ENCODE measurements at regions not wholly inside any gene's neighbourhood (a gene's known extent, or its start where the extent isn't known, plus 50 kb on each side); places are given as distances from the start of the nearest gene placed in this dataset.

GRCh38 chr18:28837100-28837499 is 660.2 kb upstream of the CDH2 start:
- Histone ChIP-seq H3K27me3 (ENCODE audit: insufficient read depth, poor library complexity, severe bottlenecking) (no peaks in the 10 kb centered on the region), H3K27ac (replicated peaks) (no peak overlapping the region), H3K4me3 (replicated peaks; ENCODE audit: insufficient read depth, low read length) (no peak overlapping the region)
- no peak for DNase-seq (ENCODE audit: low read depth in 1 of 2, low spot score in 1 of 2)
- TF ChIP-seq POLR2AphosphoS5 (IDR thresholded peaks at IDR 0.05; ENCODE audit: low read depth), result no peak
- TF ChIP-seq CTCF (IDR thresholded peaks at IDR 0.05; ENCODE audit: insufficient read depth, low read length), result no peak
- TF ChIP-seq SPI1 (IDR thresholded peaks at IDR 0.05; ENCODE audit: borderline replicate concordance, low read depth), result no peak
- no peak for TF ChIP-seq GABPA (IDR thresholded peaks at IDR 0.05; ENCODE audit: low read depth)
- TF ChIP-seq REST (IDR thresholded peaks at IDR 0.05; ENCODE audit: insufficient replicate concordance, low read depth), result no peak

DNA sequence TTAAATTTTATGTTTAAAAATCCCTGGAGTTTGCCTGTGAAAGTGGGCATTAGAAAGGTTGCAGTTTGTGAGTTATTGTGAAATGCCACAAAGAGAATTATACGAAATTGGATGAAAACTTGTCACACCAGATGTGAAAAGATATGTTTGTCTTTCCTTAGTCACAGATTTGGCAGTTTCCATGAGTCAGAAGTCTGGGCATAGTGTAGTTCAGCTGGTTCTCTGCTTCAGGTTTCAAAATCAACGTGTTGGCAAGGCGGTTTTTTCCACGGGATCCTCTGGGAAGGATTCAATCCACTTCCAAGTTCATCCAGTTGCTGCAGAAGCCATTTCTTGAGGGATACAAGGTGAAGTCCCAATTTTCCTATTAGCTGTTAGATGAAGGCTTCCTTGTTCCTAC is 658.0 kb upstream of the CDH2 start:
- Histone ChIP-seq H3K4me3 (replicated peaks; ENCODE audit: insufficient read depth, low read length) (no peak overlapping the region), H3K27me3 (ENCODE audit: insufficient read depth, poor library complexity, severe bottlenecking) (no peaks in the 10 kb centered on the region), H3K27ac (replicated peaks) (no peak overlapping the region)
- TF ChIP-seq REST (IDR thresholded peaks at IDR 0.05; ENCODE audit: insufficient replicate concordance, low read depth) (no peak), CTCF (IDR thresholded peaks at IDR 0.05; ENCODE audit: insufficient read depth, low read length) (no peak), POLR2AphosphoS5 (IDR thresholded peaks at IDR 0.05; ENCODE audit: low read depth) (no peak), SPI1 (IDR thresholded peaks at IDR 0.05; ENCODE audit: borderline replicate concordance, low read depth) (no peak), GABPA (IDR thresholded peaks at IDR 0.05; ENCODE audit: low read depth) (no peak)
- DNase-seq (ENCODE audit: low read depth in 1 of 2, low spot score in 1 of 2), result no peak

DNA sequence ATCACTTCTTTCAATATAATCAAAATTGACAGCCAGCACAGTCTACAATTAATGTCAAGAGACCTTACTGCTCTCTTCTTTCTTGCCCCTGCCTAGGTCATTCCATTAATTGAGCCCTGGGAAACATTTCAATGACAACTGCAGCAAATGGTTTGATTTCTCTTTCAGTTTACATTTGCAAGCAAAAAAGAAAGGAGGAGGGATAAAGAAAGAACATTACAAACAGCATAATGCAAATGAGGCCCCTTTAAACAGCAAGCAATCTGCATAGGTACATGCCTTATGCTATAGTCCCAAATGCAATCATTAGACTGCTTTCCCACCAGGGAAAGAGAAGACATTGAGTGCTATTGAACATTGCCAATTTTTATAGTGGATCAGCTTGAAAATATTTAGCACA is 655.0 kb upstream of the CDH2 start:
- Histone ChIP-seq H3K27me3 (ENCODE audit: insufficient read depth, poor library complexity, severe bottlenecking) (no peaks in the 10 kb centered on the region), H3K27ac (replicated peaks) (no peak overlapping the region), H3K4me3 (replicated peaks; ENCODE audit: insufficient read depth, low read length) (no peak overlapping the region)
- TF ChIP-seq CTCF (IDR thresholded peaks at IDR 0.05; ENCODE audit: insufficient read depth, low read length), result no peak
- no peak for TF ChIP-seq GABPA (IDR thresholded peaks at IDR 0.05; ENCODE audit: low read depth)
- no peak for TF ChIP-seq SPI1 (IDR thresholded peaks at IDR 0.05; ENCODE audit: borderline replicate concordance, low read depth)
- no peak for TF ChIP-seq POLR2AphosphoS5 (IDR thresholded peaks at IDR 0.05; ENCODE audit: low read depth)
- TF ChIP-seq REST (IDR thresholded peaks at IDR 0.05; ENCODE audit: insufficient replicate concordance, low read depth), result no peak
- no peak for DNase-seq (ENCODE audit: low read depth in 1 of 2, low spot score in 1 of 2)
